PFSK-1 (cell line): ENCODE measurements at regions not wholly inside any gene's neighbourhood (a gene's known extent, or its start where the extent isn't known, plus 50 kb on each side); places are given as distances from the start of the nearest gene placed in this dataset.

Experiments
- POLR2AphosphoS5 ChIP-seq: IDR thresholded peaks from 2 replicates; pipeline ENCODE4 v1.6.1; 2012; ENCODE audit warnings: low read depth, mild to moderate bottlenecking, control low read depth, low read length, moderate library complexity
- REST ChIP-seq, 2 experiments: IDR thresholded peaks; 2 replicates each; pipeline versions ENCODE4 v1.6.1 to v1.8.0; 2011 to 2012; ENCODE audit warnings: low read depth in 2 of 2, low read length in 2 of 2, control low read depth in 1 of 2, inconsistent platforms in 1 of 2, mild to moderate bottlenecking in 1 of 2, moderate library complexity in 1 of 2; ENCODE audit not compliant: insufficient read depth in 1 of 2
- SIN3A ChIP-seq: IDR thresholded peaks from 2 replicates; pipeline ENCODE4 v1.6.1; 2012; ENCODE audit warnings: mild to moderate bottlenecking, low read length, moderate library complexity, borderline replicate concordance; ENCODE audit not compliant: insufficient read depth
- TAF1 ChIP-seq: IDR thresholded peaks from 2 replicates; pipeline ENCODE4 v1.6.1; 2012; ENCODE audit warnings: low read length, control low read depth, borderline replicate concordance; ENCODE audit not compliant: insufficient read depth

DNA sequence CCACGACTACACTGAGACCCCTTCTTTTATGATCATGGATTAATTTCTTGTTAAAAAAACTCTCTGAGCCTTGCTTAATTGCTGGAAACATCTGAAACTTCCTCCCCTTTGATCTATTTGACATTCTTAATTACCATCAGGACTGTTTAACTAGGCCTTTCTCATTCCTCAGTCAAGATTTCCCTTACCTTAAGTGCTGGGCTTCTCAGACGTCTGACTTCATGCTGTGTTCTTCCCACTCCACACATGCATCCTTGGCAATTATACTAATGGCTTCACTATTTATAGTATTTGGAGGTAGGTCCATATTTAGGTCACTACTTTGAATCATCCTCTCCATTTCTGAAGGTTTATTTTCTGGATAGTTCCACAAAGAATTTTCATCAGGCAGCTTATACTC is 341.3 kb upstream of the TMPRSS15 start:
- no peak for TF ChIP-seq TAF1
- no peak for TF ChIP-seq POLR2AphosphoS5
- no peak for TF ChIP-seq REST (IDR thresholded peaks at IDR 0.05; ENCODE audit: insufficient read depth in 1 of 2, low read depth in 2 of 2, low read length in 2 of 2)
- TF ChIP-seq SIN3A: no peak
